ENCODE measurements at regions not wholly inside any gene's neighbourhood (a gene's known extent, or its start where the extent isn't known, plus 50 kb on each side); places are given as distances from the start of the nearest gene placed in this dataset.

DNA sequence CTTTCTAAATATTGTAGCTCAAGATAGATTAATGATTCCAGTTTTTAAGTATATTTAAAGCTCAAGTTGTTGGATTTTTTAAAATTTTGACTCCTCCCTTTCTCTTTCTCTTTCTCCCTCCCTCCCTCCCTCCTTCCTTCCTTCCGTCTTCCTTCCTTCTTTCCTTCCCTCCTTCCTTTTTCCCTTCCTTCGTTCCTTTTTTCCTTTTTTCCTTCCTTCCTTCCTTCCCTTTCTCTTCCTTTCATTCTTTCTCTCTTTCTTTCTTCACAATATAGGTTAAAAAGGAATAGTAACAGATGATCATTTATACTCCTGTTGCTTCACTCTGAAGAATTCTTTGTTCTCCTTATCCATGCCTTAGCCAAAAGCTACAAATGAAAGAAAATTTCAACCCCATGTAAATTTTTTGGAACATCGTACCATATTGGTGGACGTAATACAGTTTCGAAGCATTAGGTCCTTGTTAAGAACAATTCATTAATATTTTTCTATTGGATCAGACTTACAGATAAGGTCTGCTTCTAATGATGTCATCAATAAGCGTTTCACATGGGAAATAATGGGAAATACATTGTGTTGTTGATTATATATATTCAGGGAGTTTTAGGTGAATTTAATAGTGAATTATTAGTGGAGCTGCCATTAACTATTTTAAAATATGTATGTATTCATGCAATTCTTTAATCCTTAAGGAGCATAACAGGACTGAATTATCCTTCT is 139.6 kb upstream of the SLC35B3 start:
- no peaks in the 10 kb centered on the region for H3K9me3 ChIP-seq
- DNase-seq (ENCODE audit: extremely low spot score in 2 of 2) = no peak
- H3K27ac ChIP-seq = no peak overlapping the region
- no peaks in the 10 kb centered on the region for H3K36me3 ChIP-seq
- no peaks in the 10 kb centered on the region for H3K27me3 ChIP-seq
- no peaks in the 10 kb centered on the region for H3K4me1 ChIP-seq
- intact Hi-C loops (cut with DNase I) = no loop called here
- TF ChIP-seq POLR2AphosphoS5 (IDR thresholded peaks at IDR 0.05; ENCODE audit: insufficient read depth in 1 of 2, low read depth in 1 of 2) (no peak), POLR2A (IDR thresholded peaks at IDR 0.05) (no peak)
- TF ChIP-seq, protein P1, sequence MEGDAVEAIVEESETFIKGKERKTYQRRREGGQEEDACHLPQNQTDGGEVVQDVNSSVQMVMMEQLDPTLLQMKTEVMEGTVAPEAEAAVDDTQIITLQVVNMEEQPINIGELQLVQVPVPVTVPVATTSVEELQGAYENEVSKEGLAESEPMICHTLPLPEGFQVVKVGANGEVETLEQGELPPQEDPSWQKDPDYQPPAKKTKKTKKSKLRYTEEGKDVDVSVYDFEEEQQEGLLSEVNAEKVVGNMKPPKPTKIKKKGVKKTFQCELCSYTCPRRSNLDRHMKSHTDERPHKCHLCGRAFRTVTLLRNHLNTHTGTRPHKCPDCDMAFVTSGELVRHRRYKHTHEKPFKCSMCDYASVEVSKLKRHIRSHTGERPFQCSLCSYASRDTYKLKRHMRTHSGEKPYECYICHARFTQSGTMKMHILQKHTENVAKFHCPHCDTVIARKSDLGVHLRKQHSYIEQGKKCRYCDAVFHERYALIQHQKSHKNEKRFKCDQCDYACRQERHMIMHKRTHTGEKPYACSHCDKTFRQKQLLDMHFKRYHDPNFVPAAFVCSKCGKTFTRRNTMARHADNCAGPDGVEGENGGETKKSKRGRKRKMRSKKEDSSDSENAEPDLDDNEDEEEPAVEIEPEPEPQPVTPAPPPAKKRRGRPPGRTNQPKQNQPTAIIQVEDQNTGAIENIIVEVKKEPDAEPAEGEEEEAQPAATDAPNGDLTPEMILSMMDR (IDR thresholded peaks at IDR 0.05) = no peak
- no peak overlapping the region for H3K4me3 ChIP-seq

- no peak for DNase-seq (ENCODE audit: extremely low spot score in 2 of 2)
- H3K36me3 ChIP-seq = no peaks in the 10 kb centered on the region
- H3K9me3 ChIP-seq = no peaks in the 10 kb centered on the region
- H3K4me1 ChIP-seq = no peaks in the 10 kb centered on the region
- intact Hi-C loops (cut with DNase I) = no loop called here
- TF ChIP-seq POLR2AphosphoS5 (IDR thresholded peaks at IDR 0.05; ENCODE audit: insufficient read depth in 1 of 2, low read depth in 1 of 2) = no peak
- no peak for TF ChIP-seq POLR2A (IDR thresholded peaks at IDR 0.05)
- no peak overlapping the region for H3K4me3 ChIP-seq
- no peaks in the 10 kb centered on the region for H3K27me3 ChIP-seq
- no peak overlapping the region for H3K27ac ChIP-seq
Observed at GRCh38 chr6:8574311-8574710, 139.0 kb upstream of the SLC35B3 start.

DNA sequence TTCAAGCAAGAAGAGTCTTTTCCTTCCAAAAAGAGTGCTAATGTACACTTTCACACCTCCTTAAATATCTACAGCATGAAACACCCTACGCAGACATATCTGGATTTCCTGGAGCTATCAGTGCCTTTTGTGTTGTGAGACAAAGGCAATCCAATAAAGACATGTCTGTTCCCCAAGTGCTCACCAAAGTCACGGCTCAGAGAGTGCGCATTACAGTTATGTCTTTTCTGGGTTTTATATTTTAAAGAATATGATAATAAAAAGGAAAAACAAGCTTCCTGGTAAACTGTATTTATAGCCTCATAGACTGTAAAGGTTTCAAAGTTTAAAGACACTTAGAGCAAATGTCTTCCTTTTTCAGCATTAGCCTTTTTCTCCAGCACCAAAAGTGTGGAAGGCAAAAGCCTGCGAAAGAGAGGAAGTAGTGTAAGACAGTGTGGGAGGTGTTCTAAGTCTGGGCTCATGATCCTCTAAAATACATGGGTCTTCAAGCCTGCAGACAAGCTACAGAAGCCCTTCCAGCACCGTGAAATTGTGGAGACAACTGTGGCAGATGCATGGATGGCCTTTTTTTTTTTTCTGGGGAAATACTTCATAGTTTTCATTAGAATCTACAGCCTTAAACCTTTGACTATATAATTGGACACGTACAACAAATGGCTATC is 135.0 kb upstream of the SLC35B3 start:
- Histone ChIP-seq H3K4me1 (no peaks in the 10 kb centered on the region), H3K4me3 (no peak overlapping the region), H3K36me3 (no peaks in the 10 kb centered on the region), H3K27ac (no peak overlapping the region), H3K27me3 (no peaks in the 10 kb centered on the region), H3K9me3 (no peaks in the 10 kb centered on the region)
- no peak for DNase-seq (ENCODE audit: extremely low spot score in 2 of 2)
- TF ChIP-seq, protein P1 (IDR thresholded peaks at IDR 0.05) = no peak
- TF ChIP-seq POLR2A (IDR thresholded peaks at IDR 0.05) (no peak), POLR2AphosphoS5 (IDR thresholded peaks at IDR 0.05; ENCODE audit: insufficient read depth in 1 of 2, low read depth in 1 of 2) (no peak)
- intact Hi-C loops (cut with DNase I) = no loop called here

DNA sequence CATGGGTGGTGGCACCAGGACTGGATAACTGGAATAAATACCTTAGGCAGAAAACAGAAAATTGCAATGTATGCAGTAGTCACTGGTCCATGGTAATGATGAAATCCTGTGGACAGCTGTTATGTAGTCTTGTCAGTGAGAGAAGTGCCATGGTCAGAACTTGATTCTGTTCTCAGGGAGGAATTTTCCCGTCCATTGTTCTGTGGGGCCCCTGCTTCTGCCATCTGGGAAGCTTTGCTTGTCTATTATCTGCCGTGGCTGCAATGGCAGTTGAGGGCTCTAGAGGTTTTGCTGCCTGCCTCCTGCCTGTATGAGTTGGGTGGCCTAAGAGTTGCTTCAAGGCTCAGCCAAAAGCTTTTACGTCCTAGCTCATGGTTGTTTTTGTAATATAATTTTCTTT is 126.8 kb upstream of the SLC35B3 start:
- intact Hi-C loops (cut with DNase I) = no loop called here
- H3K4me1 ChIP-seq = no peaks in the 10 kb centered on the region
- TF ChIP-seq POLR2A (IDR thresholded peaks at IDR 0.05) = no peak
- TF ChIP-seq, protein P1 (IDR thresholded peaks at IDR 0.05) = no peak
- no peak for TF ChIP-seq POLR2AphosphoS5 (IDR thresholded peaks at IDR 0.05; ENCODE audit: insufficient read depth in 1 of 2, low read depth in 1 of 2)

GRCh38 chr6:8558953-8559352 is 123.6 kb upstream of the SLC35B3 start:
- no peaks in the 10 kb centered on the region for H3K36me3 ChIP-seq
- TF ChIP-seq, protein P1 (IDR thresholded peaks at IDR 0.05) = no peak
- no peak for TF ChIP-seq POLR2AphosphoS5 (IDR thresholded peaks at IDR 0.05; ENCODE audit: insufficient read depth in 1 of 2, low read depth in 1 of 2)
- TF ChIP-seq POLR2A (IDR thresholded peaks at IDR 0.05) = no peak
- H3K9me3 ChIP-seq = no peaks in the 10 kb centered on the region
- DNase-seq (ENCODE audit: extremely low spot score in 2 of 2) = no peak
- H3K27me3 ChIP-seq = no peaks in the 10 kb centered on the region
- H3K4me3 ChIP-seq = no peak overlapping the region
- no peak overlapping the region for H3K27ac ChIP-seq
- intact Hi-C loops (cut with DNase I) = no loop called here
- no peaks in the 10 kb centered on the region for H3K4me1 ChIP-seq

More for the DNA sequence above, 126.8 kb upstream of the SLC35B3 start:
- DNase-seq (ENCODE audit: extremely low spot score in 2 of 2) = no peak
- Histone ChIP-seq H3K9me3 (no peaks in the 10 kb centered on the region), H3K36me3 (no peaks in the 10 kb centered on the region), H3K27ac (no peak overlapping the region), H3K27me3 (no peaks in the 10 kb centered on the region), H3K4me3 (no peak overlapping the region)

Measured in vagina (tissue), 2 donors.